ENCODE measurements at regions not wholly inside any gene's neighbourhood (a gene's known extent, or its start where the extent isn't known, plus 50 kb on each side); places are given as distances from the start of the nearest gene placed in this dataset.

DNA sequence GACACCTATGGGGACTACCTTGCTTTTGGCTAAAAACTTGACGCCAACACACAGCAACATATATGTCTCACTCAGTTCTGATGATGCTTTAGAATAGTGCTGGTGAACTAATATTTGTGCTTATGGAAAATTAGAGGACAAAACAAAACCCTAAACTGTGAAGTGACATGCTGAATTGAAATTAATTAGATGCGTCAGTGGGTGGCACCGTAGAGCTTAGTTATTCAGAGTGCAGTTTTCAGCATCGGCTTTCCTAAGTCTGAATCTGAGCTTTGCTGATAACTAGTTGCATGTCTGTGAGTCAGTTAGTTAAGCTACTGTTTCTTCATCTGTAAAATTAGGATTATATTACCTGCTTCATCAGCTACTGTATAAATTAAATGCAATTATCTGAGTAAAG lies 245.0 kb upstream of the SORCS1 start:
- peak; percentile 18 for DNase-seq

DNA sequence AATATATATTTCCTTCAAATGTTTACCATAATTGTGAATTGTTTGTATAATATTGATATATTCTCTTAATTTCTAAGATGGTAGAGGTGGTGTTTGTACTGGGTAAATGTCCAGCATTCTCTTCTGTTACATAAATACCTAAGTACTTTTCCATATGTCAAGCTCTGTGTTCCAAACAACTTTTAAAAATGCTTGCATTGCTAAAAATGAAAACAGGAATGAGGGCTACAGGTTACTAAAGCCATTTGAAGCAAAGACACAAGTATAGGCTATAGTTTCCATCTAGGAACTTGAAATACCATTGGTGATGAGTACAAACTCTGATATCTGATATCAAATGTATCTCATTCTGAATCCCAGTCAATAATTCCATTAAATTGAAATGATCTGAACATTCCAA lies 233.6 kb upstream of the SORCS1 start:
- no peak for DNase-seq

DNA sequence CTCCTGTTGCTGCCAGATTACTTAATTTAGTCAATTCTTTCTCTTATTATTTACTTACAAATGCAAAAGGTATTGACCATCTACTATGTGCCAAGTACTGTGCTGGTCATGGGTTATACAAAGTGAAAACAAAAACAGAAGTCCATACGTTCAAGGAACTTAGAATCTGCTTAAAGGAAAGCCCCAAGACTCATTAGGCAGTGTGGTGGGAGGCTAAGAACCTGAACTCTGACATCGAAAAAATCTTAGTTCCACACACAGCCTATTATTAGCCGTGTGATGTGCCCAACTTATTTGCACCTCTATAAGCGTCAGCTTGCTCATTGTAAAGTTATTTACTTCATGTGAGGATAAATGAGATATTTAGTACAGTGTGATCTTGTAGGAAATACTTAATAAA lies 227.4 kb upstream of the SORCS1 start:
- DNase-seq: no peak

DNA sequence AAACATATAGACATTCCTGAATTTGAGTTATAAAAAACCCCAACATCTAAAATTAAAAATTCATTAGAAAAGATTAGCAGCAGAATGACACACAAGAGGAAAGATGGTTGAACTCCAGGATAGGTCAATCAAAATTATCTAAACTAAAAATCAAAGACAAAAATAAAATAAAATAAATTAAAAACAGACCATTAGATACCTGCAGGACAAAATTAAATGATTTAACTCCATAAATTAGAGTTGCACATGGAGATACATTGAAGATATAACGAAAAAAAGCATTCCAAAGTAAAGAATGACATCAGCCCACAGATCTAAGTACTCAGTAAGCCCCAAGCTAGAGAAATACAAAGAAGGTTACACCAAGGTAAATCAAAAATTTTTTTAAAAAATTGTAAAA lies 226.1 kb upstream of the SORCS1 start:
- DNase-seq: no peak

DNA sequence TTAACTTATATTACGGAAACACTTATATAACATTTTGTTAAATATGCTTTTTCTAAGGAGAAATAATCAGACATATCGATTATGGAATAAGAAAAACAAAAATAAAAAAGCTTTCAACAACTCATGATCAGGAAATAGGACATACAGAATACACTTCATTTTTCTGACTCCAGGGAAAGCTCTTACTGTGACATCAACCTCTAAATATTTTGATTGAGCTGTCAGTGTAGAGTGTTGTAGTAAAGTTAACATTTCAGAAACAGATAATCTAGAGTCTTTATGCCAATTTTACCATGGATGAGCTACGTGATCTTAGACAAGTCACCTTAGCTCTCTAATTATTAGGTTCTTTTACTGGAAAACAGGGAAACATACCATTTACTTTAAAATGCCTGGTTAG lies 218.9 kb upstream of the SORCS1 start:
- DNase-seq: no peak

DNA sequence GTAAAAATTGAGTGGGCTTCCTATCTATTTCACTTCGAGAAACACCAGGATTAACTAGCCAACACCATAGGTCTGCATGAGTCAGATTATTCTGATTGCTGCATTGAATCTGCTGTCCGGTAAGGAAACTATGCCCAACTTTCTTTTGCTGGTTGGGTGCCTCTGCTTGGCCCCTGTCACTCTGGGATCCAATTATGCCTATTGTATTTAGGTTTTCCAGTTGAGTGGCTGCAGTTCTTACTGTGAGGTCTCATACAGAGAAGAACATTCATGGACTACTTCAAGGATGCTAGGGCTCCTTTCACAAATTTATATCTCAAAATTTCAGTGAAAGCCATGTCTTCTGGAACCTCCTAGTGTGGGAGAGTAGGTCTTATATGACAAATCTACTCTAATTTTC lies 215.1 kb upstream of the SORCS1 start:
- no peak for DNase-seq

DNA sequence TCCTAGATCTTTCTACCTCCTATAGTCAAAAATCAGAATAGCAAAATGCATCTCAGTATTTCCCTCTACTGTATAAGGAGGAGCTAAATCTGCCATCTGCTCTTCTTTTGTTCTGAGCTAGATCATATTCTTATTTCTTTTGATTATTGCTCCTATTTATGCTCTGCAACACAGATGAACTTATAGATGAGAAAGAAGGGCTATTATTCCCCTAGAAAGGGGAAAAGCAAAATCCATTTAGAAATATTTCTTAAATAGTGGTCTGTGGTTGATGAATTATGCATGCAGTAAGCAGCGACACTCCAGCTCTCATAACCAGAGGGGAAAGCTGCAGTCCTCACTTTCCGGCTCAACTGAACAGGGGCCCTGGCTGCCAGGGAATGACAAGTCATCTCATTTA lies 207.3 kb upstream of the SORCS1 start:
- no peak for DNase-seq

DNA sequence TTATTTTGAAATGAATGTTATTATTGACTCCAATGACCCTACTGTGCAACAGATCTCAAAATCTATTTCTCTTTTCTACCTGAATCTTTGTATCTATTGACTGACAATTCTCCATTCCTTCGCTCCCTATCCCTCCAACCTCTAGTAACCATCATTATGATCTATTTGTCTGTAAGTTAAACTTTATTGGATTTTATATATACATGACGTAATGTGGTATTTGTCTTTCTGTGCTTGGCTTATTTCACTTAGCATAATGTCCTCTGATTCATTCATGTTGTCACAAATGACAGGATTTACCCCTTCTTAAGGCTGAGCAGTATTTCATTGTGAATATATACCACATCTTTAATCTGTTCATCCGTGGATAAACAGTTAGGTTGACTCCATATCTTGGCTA lies 200.4 kb upstream of the SORCS1 start:
- no peak for DNase-seq

DNA sequence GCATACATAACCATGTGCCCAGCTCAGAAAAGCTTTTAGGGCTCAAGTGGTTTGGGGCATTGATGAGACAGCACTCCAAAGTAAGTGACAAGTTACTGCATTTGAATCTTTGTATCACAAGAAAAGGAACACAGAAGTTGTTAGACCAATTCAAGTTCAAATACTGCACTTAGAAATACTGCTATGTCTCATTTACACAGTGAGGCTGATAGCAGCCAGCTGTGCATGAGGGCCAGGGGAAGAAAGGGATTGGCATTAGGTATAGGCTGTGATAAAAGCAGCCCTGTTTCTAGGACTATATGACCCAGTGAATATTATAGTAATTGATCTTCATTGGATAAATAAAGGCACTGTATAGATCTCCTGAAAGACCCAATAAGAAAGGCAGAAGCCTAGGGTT lies 197.8 kb upstream of the SORCS1 start:
- no peak for DNase-seq

DNA sequence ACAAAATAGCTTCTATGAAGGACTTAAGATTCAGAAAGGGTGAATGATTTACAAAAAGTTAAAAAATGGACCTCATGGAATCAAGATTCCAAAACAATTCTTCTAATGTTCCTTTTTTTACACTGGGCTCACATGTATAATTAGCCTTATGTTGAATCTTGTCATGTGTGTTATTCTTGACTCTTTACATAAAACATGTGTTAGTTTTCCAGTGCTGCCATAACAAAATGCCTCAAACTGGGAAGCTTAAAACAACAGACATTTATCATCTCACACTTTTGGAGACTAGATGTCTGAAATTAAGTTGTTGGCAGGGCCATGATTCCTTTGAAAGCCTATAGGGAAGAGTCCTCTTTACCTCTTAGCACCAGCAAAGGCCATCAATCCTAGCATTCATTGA lies 192.5 kb upstream of the SORCS1 start:
- DNase-seq: no peak

DNA sequence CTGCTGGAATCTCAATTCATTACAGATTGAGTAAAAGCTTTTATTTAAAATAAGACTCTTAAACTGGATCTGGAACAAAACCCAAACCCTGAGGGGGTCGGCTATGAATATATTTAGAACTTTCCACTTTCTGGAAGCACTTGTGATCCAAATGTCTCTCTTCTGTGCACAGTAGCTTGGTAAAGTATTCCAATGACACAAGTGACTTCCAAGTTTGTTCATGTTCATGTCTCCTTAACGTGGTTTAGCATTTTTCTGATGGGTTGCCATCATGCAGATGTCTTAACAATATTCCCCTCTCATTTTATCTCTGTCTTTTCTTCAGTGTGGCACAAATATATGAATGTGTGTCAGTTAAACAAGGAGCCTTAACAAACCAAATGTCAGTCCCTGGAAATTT lies 191.9 kb upstream of the SORCS1 start:
- no peak for DNase-seq

DNA sequence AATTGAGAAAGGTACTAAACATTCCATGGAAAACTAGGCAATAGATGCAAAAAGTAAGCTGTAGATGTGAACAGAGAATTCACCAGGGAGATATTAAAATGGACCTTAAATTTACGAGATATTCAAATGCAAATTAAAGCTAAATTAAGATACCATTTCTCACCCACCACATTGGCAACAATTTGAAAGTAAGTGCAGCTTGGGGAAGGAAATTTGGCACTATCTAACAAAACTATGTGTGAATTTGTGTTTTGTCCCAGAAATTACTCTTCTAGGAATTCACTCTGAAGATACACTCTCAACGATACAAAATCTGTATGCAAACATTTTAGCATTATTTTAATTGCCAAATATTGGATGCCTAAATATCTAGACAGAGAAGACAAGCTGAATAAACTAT lies 178.2 kb upstream of the SORCS1 start:
- no peak for DNase-seq

DNA sequence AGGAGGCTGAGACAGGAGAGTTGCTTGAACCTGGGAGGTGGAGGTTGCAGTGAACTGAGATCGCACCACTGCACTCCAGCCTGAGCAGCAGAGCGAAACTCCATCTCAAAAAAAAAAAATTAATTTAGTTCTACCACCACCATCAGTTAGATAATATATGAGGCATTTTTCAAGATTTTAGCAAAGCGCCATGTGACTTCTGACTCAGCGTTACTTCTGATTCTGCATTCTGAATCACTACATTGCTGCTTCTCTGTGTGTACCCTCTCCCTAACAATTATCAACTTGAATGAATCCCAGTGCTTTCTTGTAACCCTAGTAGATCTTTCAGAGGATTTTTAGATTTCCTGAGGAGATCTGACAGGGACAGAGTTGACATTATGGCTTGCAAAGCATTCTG lies 176.8 kb upstream of the SORCS1 start:
- no peak for DNase-seq

DNA sequence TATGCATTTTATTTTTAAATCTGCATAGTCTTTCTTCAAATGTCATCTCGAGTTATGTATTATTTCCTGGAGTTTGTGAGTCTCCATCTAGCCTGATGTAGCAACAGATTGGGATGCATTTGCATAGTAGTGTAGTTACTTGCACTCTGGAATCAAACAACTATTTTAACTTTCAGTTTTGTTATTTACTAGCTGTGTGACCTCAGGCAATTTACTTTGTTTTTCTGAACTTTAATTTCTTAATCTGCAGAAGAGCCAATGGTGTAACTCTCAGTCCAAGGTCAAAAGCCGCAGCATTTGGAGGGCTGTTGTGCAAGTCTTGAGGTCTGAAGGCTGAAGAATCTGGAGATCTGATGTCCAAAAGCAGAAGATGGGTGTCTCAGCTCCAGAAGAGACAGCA lies 175.8 kb upstream of the SORCS1 start:
- DNase-seq: no peak

DNA sequence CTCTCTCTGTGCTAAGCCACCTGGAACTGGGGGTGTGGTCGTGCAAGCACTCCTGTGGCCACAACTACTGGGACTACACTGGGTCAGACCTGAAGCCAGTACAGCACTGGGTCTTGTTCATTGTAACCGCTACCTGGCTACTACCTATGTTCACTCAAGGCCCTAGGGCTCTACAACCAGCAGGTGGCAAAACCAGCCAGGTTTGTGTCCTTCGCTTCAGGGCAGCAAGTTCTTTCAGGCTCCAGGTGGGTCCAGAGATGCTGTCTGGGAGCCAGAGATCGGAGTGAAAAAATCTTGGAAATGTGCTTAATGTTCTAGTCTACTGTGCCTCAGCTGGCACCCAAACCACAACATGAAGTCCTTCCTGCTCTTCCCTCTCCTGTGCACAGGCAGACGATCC lies 171.6 kb upstream of the SORCS1 start:
- no peak for DNase-seq

DNA sequence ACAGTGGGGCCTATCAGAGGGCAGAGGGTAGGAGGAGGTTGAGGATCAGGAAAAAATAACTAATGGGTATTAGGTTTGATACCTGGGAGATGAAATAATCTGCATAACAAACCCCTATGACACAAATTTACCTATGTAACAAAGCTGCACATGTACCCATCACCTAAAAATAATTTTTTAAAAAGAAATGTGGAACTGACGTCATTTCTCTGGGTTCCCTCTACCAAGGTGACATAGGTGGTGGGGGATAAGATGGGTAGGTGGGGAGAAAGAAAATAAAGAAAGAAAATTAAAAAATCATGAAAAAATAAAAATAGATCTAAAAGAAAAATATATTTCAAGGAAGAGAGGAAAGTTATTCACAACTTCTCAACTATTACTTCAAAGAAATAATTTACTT lies 153.1 kb upstream of the SORCS1 start:
- no peak for DNase-seq

DNA sequence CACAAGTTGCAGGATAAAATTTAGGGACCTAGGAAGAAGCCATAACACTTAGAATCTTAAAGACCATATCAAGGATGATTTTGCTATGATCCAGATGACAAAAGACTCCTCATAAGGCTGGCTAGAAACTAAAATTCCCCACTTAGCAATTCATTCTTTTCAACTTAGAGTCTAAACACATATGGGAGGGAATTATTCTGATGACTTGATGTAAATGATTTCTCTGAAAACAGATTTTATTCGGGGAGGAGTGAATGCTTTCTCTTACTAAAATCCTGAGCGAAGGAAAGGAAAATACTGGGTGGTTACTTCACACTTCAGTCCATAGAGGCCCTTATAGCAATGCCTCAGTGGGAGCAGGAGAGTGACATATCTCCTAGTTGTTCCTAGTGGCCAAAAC lies 138.7 kb upstream of the SORCS1 start:
- no peak for DNase-seq

DNA sequence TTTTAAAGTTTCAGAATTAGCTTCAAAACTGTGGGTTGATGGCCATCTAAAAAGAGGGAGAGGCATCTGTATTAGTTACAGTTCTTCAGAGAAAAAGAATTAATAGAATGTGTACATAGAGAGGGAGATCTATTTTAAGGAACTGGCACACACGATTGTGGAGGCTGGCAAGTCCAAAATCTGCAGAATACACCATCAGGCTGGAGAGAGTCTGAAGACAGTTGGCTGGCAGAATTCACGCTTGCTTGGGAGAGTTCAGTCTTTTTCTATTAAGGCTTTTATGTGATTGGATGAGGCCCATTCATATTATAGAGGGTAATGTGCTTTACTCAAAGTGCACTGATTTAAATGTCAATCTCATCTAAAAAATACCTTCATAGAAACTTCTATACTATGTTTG lies 135.1 kb upstream of the SORCS1 start:
- DNase-seq: no peak

DNA sequence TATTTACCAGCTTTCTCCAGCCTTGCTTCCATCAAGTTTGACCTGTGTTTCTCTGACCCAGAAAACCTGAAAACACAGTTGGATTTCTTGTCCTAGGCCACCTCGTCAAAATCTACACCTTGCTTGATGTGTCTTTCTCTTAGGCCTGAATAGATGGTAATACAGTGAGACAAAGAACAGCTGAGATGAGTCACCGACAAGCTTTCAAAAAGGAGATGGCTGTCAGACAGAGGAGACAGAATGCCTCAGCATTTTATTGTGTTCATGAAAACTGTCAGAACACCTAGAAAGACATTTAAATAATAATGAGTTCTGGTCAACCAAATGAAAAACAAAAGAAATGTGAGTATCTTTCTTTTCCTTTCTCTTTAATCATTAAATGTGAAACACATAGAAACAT lies 119.7 kb upstream of the SORCS1 start:
- no peak for DNase-seq

DNA sequence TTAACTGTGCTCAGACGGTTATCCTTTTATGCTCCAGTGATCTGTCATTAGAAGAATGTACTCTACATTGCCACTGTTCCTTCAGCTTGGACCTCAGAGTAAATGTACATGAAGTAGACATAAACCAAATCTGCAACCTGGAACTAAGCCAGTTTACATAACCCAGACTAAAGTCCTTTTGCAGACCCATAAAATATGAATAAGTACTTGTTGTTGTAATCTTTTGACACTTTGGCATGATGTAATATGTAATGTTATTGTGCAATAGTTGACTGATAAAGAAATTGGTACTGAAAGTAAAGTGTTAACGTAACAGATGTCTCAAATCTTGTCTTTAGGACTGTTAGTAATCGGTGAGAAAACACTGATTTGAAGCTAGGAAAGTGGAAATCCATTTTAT lies 115.8 kb upstream of the SORCS1 start:
- DNase-seq: no peak

DNA sequence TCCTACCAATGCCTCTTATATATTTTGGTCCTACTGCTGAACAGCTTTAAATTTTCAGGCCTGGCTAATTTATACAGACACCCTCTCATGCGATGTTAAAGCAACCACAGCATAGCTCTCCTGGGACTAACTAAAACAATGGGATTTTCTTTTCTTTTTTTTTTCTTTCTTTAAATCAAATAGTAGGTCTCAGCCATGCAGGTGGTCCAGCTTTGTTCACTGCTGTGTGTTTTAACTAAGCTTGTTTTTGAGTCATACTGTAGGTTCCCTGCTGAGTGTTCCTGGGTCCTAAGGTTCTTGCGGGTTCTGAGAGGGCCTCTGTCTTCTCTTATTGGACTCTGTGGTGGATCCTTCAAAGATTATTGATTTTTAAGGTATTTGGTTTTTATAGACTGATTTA lies 113.1 kb upstream of the SORCS1 start:
- DNase-seq: no peak

DNA sequence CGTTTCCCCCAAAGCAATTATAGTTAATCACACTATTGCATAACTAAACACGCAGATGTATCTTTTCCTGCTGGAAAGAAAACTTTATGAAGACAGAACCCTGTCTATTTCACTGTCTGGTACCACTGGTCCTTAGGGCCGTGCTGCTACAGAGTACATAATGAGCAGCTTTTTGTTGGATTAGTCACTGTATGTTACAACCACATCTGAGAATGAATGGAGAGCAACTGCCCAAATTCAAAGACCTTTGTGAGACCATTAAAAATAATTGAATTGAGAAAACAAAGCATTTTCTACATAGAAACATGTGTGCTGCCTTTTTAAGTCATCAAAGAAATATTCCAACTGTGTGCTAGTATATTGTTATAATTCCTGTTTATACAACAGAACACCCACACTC lies 111.3 kb upstream of the SORCS1 start:
- DNase-seq: no peak

DNA sequence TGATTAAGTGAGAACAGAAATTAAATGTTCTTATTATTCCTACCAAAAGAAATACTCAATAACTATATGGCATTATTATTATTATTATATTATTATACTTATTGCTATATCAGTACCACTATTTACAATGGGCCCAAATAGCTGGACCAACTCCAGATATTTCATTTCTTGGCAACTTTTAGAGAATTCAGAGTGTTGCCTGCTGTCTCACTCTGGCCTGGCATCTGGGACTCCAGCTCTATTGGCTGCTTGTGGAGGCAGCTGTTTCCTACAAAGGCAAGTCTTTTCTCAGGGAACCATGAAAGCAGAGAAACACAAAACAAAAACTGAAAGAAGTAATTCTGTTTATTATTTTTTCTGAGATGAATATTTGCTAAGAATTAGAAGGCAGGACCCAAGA lies 105.1 kb upstream of the SORCS1 start:
- DNase-seq: no peak

DNA sequence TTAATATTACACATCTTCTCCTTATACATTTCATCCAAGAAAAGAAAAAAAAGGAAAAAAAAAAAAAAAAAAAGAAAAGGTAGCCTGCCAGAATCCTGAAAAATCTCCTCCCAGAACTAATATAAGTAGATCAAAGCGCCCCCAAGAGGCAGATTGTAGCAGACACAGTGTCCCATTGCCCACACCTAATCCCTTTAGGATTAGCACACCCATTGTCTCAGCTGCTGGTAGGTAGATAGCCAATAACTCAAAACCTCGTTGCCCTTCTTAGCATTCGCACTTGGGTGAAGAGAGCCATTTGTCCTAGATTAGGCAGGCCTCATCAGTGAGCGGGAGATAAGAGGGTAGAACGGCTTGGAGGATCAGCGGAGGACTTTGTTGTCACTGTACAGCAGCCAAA lies 100.2 kb upstream of the SORCS1 start:
- no peak for DNase-seq

DNA sequence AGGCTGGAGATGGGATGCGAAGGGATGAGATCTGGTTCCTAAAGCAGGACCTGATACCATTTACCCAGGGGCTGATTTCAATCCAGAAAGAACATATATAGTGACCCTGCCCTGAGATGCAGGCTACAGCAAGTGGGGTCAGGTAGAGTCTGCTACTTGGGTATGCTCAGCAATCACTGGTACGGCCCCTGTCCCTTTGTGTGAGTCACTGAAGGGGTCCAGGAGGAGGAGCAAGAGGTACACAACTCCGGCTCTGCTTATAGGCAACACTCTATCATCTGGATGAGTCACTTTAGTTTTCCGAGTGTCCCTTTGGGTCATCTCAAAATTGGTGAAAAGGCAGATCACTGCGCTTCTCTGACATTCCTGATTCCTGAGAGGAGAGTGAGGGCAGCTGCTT lies 79.6 kb upstream of the SORCS1 start:
- DNase-seq: no peak

DNA sequence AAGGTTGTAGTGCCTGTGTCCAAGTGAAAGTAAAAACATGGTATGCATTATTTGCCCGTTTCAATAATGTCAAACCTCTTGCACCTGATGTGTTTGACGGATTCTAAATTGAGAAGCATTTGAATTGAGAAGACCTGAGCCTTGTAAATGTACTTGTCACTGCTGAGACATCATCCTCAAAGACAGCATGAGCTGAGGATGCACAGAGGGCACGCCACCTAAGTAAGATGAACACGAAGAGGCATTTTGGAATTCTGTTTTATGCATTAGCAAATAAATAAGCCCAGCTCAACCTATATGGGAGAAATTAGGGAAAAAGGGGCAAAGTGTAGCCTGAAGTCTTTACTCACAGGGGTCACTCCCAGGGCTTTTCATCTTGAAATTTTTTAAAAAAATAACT lies 73.8 kb upstream of the SORCS1 start:
- DNase-seq: no peak

DNA sequence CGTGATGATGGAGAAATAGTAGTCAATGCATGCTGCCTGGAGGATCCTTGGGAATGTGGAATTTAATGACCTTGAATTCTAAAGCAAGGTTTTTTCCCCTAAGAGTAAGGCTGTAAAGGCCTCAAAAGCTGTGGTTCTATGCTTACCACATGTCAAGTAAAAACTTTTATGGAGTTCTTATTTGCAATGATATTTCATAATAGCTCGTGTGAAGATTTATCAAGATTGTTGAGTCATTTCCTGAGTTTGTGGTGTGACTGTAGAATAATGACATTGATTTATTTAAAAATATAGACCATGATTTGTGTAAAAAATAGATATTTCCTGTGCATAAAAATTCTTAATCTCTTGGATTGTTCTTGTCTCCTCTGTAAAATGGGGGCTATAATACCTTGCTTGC lies 67.5 kb upstream of the SORCS1 start:
- DNase-seq: no peak

All from right hindlimb (tissue), 1 donor.